H54 (cell line): ENCODE measurements at regions not wholly inside any gene's neighbourhood (a gene's known extent, or its start where the extent isn't known, plus 50 kb on each side); places are given as distances from the start of the nearest gene placed in this dataset.

ENCODE experiments used
- DNase-seq: peaks from one replicate; pipeline ENCODE4 v3.0.0; 2011; ENCODE audit warnings: low spot score, mixed read lengths; ENCODE audit not compliant: insufficient read length
- FAIRE-seq: peaks from 3 replicates; lab custom pipeline; 2011; peaks lifted over from hg19 to GRCh38; lab: Jason Lieb, UNC
- POLR2A ChIP-seq: IDR thresholded peaks from 2 replicates; pipeline ENCODE4 v1.6.1; 2011; ENCODE audit warnings: low read depth, mild to moderate bottlenecking, low read length

DNA sequence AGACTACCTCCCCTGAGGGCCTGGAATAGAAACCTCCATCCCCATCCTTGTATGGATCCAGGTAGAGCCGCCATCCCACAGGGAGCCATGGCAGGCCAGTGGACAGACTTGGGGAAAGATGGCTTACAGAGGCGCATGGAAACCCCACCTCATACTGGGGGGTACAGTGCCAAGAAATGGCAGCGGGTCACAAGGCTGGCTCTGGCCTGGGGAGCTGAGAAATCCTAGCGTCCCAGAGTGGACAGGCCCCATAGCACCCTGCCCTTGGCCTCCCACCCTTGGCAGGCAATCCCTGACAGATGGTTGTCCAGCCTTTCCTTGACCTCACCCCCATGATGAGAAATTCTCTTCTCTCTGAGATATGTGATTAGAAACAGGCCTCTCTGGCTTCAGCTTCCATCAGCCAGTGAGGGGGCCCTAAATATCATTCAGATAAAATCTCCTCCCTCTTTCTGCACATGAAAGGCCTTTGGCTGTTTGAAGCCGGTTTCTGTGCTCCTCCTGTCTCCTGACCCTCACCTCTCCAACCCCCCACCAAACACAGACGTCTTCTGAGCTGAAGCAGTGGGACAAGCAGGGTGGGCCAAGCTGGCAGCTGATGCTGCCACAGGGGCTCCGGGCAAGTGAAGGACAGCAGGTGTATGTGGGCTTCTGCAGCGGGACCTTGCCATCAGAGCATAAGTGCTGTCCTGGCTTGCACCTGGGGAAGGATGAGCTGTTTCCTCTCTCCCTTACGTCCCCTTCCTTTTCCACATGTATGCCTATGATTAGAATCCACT lies 204.4 kb upstream of the MAMLD1 start:
- FAIRE-seq (no peak), DNase-seq (no peak)
- TF ChIP-seq POLR2A = no peak

DNA sequence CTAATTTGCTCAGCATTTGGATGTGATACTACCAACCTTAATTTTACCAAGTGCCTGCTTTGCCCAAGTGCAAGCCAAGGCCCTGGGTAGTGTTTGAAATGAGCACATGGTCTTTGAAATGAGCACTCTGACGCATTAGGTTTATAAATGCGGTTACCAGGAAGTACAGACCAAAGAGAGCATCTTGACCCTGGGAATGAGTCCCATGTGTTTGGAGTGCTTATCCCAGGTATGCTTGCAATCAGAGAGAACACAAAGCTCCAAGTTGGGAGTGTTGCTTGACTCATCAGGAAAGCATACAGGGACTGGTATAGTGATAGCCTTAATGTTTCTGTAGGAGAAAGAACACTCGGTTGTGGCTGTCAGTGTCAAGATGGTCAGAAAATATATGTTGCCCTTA lies 203.6 kb upstream of the MAMLD1 start:
- no peak for FAIRE-seq
- TF ChIP-seq POLR2A = no peak
- DNase-seq = no peak

- DNase-seq = no peak
- FAIRE-seq = no peak
- no peak for TF ChIP-seq POLR2A
Measured at GRCh38 chrX:150160656-150161055, 202.5 kb upstream of the MAMLD1 start.

- TF ChIP-seq POLR2A = no peak
- DNase-seq (no peak), FAIRE-seq (no peak)
Measured at GRCh38 chrX:150161193-150161592, 201.9 kb upstream of the MAMLD1 start.

DNA sequence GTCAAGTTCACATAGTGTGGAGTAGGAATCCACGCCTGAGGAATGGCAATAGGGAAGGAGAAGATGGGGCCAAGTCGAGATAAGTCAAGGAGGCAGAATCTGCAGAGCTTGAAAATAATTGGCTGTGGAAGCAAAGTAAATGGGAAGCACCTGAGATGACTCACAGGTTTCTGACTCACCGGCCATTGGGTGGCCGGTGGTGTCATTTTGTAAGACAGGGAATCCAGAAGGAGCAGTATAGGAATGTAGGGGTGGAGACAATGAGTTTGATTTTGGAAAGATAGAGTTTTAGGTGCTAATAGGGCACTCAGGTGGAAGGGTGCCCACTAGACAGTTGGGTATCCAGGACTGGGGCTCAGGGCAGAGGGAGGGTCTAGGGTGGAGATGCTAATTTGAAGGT lies 201.0 kb upstream of the MAMLD1 start:
- FAIRE-seq (no peak), DNase-seq (peak; percentile 26)

DNA sequence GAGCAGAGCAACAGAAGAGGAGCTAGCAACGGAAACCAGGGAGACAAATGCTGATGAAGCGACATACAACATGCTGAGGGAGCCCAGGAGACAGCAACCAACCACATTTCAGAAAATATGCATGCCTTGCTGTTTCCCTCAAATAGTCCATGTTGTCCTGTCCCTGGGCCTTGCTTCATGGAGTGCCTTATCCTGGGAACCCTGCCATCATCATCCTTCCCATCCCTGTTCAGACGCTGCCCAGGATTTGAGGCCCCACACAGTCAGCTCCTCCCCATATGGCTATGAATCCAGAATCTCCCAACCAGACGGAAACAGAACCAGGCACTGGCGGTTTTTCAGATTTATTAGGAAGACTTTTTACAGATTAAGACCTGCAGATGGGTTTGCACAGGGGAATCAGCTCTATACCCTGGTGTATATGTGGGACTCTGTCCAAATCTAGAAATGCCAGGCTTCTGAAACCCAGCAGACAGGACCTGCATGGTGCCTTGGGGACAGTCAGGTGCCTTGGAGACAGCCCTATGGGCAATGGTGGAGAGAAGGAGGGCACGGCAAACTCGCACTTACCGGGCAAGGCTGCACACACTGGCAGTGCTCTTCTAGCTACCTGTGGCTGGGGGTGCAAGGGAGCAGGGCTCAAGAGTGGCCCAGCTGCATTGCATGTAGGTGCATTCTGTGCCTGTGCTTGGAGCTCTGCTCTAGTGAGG lies 199.7 kb upstream of the MAMLD1 start:
- no peak for DNase-seq
- FAIRE-seq = no peak
- TF ChIP-seq POLR2A = no peak

More for the DNA sequence above, 201.0 kb upstream of the MAMLD1 start:
- TF ChIP-seq POLR2A = no peak

GRCh38 chrX:150163956-150164726 lies 199.0 kb upstream of the MAMLD1 start:
- DNase-seq (no peak), FAIRE-seq (no peak)
- TF ChIP-seq POLR2A = no peak

DNA sequence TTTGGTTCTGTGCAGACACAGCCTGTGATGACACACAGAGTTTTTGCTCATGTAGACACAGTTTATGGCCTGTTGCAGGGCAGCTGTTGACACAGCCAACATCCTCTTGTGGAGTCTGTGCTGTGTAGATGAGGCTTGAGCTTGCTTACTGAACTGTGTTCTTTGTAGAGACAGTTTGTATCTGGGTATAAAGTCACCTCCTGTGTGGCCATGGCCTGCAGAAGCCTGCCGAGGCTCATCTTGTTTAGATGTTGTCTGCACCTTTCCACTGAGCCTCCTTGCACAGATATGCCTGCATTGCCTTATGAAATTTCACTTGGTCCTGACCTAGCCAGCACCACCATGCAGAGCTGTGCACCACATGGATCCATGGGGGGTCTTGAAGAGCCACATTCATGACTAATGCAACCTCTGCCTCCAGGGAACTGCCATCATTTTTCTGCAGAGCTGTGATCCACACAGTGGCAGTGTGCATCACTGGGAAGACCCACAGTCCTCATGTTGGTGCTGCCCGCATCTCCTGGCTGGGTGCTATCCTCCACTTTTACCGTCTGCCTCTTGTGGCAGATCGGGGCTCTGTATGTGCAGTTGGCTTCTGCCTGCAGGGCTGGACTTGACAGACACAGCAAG lies 198.0 kb upstream of the MAMLD1 start:
- DNase-seq (no peak), FAIRE-seq (no peak)
- no peak for TF ChIP-seq POLR2A

DNA sequence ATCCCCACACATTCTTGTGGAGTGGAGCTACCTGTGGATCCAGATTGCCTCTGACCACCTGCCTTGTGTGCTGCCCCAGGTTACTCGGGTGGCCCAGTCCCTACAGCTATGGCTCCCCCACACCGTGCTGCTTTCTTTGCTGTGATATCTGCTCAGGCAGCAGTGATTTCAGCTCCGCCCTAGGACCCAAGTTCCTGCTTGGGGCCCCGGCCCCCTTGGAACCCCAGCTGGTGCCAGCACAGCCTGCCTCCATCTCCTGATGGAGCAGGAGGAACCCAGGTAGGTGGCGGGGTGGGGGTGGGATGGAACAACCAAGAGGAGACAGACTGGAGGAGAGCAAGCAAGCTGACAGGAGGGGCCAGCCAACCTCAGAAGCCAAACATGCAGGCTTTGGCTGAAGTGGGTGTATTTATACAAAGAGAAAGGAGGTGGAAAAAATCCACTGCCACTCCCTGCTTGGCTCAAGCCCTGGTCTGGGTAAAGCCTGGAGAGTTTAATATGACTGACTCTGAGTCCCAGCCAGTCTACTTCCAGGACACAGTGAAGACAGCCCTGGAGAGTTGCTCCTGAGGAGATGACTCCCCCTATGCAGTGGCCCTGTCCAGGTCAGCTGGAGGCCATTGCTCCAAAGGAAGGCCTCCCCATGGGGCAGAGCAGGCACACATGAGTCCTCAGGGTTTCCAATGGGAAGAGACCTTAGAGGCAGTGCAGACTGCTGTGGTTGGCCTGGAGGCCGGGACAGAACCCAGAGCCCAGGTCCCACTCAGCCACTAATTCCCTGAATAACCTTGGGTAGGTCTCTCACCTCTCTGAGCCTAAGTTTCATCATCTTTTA lies 197.1 kb upstream of the MAMLD1 start:
- DNase-seq (no peak), FAIRE-seq (no peak)
- TF ChIP-seq POLR2A = no peak

- DNase-seq (no peak), FAIRE-seq (no peak)
- TF ChIP-seq POLR2A = no peak
Measured at GRCh38 chrX:150167482-150168324, 195.4 kb upstream of the MAMLD1 start.

GRCh38 chrX:150182161-150182560 lies 181.0 kb upstream of the MAMLD1 start:
- no peak for TF ChIP-seq POLR2A
- DNase-seq = no peak
- peak; percentile 53 for FAIRE-seq

DNA sequence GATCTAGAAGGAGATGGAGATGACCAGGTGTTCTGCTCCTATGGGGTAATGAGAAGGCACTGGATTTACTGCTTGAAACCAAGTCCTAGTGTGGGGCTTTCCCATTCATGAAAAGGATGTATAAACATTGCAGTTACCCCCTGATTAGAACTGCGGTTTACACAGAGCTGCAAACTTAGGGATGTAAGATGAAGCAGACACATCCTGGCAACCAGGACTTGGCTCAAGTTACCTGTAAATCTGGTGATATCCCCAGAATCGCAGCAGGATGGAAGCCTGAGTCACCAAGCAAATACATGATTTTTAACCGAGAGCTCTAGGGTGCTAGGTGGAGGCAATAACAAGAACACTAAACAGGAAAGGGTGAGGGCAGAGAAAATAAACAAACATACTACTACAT lies 178.6 kb upstream of the MAMLD1 start:
- FAIRE-seq = peak; percentile 77
- no peak for TF ChIP-seq POLR2A
- DNase-seq = no peak

DNA sequence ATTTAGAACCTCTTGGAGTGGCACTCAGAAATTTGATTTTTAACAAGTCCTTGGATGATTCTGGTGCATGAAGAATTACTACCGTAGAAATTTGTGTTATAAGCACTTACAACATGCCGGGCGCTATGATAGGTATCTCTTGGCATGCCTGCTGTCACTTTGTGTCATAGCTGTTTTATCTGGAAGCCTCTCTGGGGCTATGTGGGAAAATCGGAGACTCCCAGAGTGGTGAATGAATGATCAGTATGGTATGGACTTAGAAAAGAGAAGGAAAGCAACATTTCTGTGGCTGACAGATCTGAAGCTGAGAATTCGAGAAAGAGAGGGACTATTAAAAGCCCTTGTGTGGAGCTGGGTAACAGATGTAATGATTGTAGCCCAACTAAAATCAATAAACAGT lies 177.4 kb upstream of the MAMLD1 start:
- FAIRE-seq = no peak
- no peak for TF ChIP-seq POLR2A
- DNase-seq = no peak
